ENCODE measurements at regions not wholly inside any gene's neighbourhood (a gene's known extent, or its start where the extent isn't known, plus 50 kb on each side); places are given as distances from the start of the nearest gene placed in this dataset.

DNA sequence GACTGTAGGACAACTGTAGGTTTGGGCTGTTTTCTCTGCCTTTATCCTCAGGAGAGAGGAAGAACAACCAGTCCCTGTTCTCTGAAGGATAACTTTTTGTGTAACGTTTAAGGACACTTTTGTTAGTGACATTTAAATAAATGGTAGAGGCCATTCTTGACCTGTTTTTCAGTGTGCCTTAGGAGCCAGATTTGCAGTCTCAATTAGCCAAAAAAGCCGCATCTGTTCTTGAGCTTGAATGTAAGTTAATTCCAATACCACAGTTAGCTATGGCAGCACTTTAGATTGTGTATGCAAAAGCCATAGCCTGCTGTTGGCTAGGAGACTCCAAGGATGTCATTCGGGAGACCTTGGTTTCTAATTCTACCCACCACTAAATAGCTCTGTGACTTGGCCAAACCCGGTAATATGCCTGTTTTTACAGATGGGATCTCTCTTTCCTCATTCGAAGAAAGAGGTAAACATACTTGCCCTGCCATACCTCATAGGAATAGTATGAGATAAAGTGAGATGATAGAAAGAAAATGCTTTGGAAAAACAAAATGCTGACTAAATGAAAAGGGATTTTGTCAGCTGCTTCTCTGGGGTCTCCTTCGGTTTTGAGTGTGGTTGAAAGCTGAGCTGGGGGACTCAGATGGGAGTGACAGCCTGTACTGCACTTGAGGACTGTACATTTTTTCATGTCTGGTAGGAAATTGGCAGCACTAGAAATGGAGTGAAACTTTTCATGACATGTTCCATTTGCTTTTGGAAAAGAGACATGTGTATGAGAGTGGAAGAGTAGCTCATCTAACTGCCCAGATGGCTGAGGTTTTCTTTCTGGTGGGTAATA lies 57.3 kb upstream of the ROPN1 start:
- TF ChIP-seq, protein P1, sequence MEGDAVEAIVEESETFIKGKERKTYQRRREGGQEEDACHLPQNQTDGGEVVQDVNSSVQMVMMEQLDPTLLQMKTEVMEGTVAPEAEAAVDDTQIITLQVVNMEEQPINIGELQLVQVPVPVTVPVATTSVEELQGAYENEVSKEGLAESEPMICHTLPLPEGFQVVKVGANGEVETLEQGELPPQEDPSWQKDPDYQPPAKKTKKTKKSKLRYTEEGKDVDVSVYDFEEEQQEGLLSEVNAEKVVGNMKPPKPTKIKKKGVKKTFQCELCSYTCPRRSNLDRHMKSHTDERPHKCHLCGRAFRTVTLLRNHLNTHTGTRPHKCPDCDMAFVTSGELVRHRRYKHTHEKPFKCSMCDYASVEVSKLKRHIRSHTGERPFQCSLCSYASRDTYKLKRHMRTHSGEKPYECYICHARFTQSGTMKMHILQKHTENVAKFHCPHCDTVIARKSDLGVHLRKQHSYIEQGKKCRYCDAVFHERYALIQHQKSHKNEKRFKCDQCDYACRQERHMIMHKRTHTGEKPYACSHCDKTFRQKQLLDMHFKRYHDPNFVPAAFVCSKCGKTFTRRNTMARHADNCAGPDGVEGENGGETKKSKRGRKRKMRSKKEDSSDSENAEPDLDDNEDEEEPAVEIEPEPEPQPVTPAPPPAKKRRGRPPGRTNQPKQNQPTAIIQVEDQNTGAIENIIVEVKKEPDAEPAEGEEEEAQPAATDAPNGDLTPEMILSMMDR (IDR thresholded peaks at IDR 0.05; ENCODE audit: low read depth, low read length, poor library complexity, severe bottlenecking): no peak
- no peak for TF ChIP-seq EZH2phosphoT487 (IDR thresholded peaks at IDR 0.05; ENCODE audit: borderline replicate concordance, low read length)

All from DOHH2 (cell line).